Activated CD4-positive, alpha-beta T cell treated with anti-CD3 and anti-CD28 coated beads, Interleukin-2, amount 50 U/mL, for 24 hours (primary cell): ENCODE measurements at regions not wholly inside any gene's neighbourhood (a gene's known extent, or its start where the extent isn't known, plus 50 kb on each side); places are given as distances from the start of the nearest gene placed in this dataset.
"Not testable (repeated sequence)": the region's sequence is repeated elsewhere in the genome, so short reads cannot be mapped to it uniquely, and the experiment has no call there.

Experiments
- DNase-seq, 2 donors: peaks; one replicate each; pipeline ENCODE4 v3.0.0-alpha.2; 2020; ENCODE audit warnings: low read depth in 1 of 2, low spot score in 1 of 2

DNA sequence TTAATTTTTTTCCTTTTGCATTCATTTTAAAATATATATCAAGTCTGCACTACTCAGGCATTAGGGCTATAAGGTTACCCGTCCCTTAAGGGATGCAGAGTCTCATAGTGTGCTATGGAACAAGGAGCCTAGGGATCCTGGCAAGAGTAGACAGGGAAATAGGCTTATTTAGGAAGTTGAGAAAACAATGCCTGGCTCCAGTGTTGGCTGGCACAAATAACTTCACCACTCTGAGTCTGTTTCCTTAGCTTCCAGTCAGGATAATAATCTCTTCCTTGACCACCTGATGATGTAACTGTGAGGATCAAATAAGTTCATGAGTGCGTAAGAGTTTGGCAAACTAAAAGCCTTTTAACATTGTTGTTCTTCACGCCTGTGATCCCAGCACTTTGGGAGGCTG is 540.8 kb upstream of the IL12A start:
- DNase-seq = no peak

GRCh38 chr3:159448902-159449301 is 539.7 kb upstream of the IL12A start:
- no peak for DNase-seq

DNA sequence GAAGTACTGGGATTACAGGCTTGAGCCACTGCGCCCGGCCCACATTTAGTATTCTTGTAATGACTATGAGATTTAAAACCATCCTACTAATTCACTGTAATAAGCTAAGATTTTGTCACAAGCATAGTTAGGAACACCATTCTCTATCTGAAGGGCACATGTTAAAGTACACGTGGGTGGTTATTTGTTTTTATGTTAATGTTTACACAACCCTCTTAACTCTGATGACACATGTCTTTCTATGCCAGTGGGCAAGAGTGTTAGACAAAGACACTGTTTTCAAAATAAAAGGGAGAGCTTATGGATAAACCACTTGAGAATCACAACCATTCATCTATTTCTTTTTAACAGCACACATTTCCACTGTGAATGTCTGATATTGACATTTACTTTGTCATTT is 537.6 kb upstream of the IL12A start:
- DNase-seq = no peak

GRCh38 chr3:159451482-159451881 is 537.2 kb upstream of the IL12A start:
- no peak for DNase-seq

GRCh38 chr3:159453036-159453435 is 535.6 kb upstream of the IL12A start:
- no peak for DNase-seq

GRCh38 chr3:159453945-159454344 is 534.7 kb upstream of the IL12A start:
- no peak for DNase-seq

DNA sequence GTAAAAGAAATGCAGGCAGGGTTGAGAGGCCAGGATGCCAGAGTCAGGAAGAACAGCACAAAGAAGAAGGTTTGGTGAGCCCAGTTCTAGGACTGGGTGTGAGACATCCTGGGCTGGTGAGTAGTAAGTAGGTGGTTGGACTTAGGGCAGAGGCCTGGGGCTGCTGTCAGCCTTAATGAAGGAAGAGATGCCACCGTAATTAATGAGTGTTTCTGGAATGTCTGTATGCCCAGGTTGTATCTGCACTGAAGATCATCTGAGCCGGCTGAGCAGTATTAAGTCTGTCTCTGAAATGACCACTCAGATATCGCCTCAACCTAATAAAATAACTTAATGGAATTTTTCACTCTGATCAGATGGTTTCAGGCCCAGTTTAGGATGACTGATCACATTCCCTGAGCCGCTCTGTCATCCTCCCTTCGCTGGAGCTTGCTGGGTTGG is 532.9 kb upstream of the IL12A start:
- DNase-seq = no peak

GRCh38 chr3:159458010-159458409 is 530.6 kb upstream of the IL12A start:
- DNase-seq = no peak

- DNase-seq = no peak
Observed at GRCh38 chr3:159458982-159459381, 529.7 kb upstream of the IL12A start.

GRCh38 chr3:159472611-159473010 is 516.0 kb upstream of the IL12A start:
- DNase-seq = no peak

GRCh38 chr3:159473206-159473605 is 515.4 kb upstream of the IL12A start:
- no peak for DNase-seq

GRCh38 chr3:159480046-159480445 is 508.6 kb upstream of the IL12A start:
- no peak for DNase-seq

GRCh38 chr3:159482241-159482993 is 506.2 kb upstream of the IL12A start:
- no peak for DNase-seq

DNA sequence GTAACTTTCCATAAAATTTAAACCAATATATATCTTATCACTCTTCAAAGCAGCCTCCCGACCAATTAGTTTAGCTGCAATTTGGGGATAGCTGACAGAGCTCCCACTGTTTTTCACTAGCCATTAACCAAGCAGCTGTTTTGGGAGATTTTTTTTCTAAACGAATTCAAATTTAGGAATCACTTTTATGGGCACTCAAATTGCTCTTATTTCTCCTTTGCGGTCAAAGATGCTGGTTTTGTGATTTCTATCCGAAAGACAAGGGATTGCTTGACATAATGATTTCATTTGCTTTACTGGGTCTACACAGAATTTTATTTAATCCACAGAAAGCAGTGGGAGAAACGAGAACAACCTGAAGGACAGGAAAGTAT is 505.7 kb upstream of the IL12A start:
- no peak for DNase-seq

DNA sequence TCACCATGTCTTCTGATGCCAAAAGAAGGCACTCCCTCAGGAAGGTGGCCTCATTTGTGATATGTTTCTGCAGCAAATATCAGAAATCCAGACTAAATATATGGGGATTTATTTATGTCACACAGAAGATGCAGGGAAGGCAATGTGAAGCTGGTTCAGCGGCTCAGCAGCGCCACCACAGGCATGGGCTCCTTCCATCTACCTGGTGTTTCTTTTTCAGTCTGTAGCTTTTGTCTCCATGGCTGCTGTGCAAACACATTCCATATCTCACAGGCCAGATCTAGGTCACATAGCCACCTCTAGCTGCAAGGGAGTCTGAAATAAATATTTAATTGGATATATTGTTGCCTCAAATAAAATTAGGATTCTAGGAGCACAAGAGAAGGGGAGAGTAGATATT is 502.1 kb upstream of the IL12A start:
- no peak for DNase-seq

DNA sequence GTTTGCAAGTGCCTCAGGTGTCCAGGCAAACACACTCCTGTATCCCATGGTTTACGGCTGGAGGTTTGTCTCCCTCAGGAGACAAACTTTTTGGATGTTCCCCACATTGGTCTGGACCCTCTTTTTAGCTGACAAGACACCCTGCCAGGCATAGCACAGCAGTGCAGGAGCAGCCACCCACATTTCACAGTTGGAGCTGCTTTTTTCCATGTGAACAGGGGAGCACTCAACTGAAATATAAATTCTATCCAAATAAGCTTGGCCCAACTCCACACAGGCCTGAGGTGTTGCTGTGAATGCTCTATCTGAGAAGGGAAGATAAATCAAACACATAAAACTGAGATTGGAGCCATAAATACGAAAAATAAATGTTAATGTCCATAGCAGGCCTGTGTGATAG is 501.3 kb upstream of the IL12A start:
- DNase-seq = no peak

- DNase-seq = no peak
Observed at GRCh38 chr3:159488602-159489001, 500.0 kb upstream of the IL12A start.

DNA sequence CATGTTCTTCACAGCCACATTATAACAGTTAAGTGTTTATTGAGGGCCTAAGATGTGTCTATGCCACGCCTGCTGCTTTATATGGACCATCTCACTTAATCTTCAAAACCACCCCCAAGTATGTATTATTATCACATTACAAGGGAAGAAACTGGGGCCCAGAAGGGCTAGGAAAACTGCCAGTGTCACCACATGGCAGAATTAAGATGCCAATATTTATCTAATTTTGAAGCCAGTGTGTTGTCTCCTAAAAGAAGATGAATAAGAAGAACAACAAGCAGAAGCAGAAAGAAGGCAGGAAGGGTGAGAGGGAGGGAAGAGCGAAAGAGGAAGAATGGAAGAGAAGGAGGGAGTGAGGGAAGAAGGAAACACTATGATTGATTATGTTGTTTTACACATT is 491.3 kb upstream of the IL12A start:
- no peak for DNase-seq

DNA sequence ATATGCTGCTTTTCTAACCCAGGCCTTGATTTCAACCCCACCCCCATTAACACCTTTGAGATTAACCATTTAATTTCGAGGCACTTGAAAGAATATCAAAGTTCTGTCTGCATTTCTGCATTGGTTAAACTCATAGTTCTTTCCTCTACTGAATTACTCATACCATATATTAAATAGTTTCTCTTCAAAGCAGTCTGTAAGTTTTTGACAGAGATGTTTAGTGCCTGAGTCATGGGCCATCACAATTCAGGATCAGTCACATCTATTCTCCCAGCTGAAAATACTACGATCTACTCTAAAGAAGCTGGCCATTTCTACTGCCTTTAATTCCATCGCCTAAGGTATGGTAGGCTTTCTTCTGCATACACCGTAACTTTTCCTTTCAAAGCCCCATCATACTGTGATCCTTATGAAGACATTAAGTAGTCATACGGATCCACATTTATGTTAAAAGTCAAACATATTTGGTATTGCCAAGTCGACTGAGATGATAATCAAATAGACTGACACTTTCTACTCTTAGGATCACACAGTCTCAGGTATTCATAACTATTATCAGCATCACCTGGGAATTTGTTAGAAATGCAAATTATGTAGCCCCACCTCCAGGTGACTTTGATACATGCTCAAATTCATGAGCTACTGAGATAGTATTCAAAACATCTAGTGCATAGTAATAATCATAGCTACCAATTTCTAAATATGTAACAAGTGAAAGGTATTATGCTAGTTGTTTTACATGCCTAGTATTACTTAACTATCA is 489.4 kb upstream of the IL12A start:
- DNase-seq = no peak

DNA sequence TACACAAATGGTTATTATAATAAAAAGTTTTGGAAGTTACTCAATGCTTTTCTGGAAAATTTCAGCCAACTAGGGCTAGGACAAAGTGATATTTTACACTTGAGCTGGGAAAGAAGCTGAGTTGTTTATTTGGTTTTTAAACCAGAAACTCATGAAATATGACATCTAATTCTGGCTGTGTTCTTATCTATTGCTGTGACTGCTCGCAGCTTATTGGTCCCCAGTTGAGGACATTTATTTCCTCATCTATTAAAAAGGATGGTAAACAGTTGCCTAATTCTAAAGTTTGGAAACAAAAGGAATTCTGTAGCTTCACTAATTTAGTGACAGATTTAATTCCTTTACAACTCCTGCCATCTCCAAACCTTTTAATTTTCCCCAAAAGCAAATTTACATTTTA is 487.6 kb upstream of the IL12A start:
- DNase-seq = no peak

- no peak for DNase-seq
Observed at GRCh38 chr3:159502986-159503385, 485.6 kb upstream of the IL12A start.

GRCh38 chr3:159510988-159511387 is 477.6 kb upstream of the IL12A start:
- DNase-seq = not testable (repeated sequence)

GRCh38 chr3:159513444-159513843 is 475.2 kb upstream of the IL12A start:
- DNase-seq = no peak
